GM21447 (cell line): ENCODE measurements at regions not wholly inside any gene's neighbourhood (a gene's known extent, or its start where the extent isn't known, plus 50 kb on each side); places are given as distances from the start of the nearest gene placed in this dataset.

ENCODE experiments used
- ATAC-seq: cut with Tn5 transposase; IDR thresholded peaks from one replicate; pipeline ENCODE4 v1.9.1; 2021; ENCODE audit not compliant: unreplicated experiment

- no peak for ATAC-seq
Measured at GRCh38 chr5:51271261-51271660, 112.0 kb upstream of the ISL1 start.

- no peak for ATAC-seq
Measured at GRCh38 chr5:51273021-51273420, 110.2 kb upstream of the ISL1 start.

DNA sequence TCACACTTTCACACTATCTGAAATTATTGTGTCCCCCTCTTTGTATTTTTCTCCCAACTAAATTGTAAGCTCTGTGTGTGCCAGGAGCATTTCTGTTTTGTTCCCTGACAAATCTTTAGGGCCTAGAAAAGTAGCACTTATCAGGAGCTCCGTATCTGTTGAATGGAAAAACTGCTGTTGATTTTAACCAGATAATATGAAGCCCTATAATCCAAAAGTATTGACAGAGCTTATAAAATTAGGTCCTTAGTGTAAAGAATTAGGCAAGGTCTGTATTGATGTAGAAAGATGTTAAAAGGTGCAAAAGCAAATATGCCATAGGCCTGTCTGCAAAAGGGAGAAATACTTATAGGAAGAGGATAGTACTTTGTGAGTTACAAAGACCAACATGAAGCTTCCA is 109.4 kb upstream of the ISL1 start:
- no peak for ATAC-seq

DNA sequence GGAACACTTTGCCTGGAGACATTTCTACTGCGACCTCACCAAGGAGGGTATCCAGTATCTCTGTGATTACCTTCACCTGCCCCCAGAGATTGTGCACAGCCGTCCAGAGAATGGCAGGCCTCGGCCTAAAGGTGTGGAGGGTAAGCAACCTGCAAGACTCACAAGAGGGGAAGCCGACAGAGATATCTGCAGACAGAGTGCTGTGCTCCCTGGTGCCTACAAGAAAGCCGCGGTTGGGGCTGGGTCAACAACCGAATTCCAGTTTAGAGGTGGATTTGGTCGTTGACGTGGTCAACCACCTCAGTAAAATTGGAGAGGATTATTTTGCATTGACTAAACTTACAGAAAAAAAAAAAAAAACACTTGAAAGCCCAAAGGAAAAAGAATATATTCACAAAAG is 107.8 kb upstream of the ISL1 start:
- ATAC-seq: no peak

DNA sequence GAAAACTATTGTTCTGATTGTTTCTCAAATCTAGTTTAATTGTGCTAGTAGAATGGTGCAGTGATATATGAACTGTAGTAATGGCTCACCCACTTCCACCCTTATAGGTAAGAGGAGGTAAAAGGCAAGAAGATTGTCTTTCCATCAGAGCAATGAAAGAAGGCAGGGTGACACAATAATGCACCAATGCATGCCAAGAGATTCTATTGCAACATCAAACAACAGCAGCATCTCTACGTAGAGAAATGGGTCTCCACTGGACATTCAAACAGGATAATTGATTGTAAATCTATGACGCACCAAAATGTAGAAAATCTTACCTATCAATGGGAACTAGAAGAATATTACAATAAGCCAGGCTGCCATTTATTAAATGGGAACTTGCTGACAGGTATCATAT is 107.0 kb upstream of the ISL1 start:
- no peak for ATAC-seq

GRCh38 chr5:51278539-51278938 is 104.7 kb upstream of the ISL1 start:
- no peak for ATAC-seq

- ATAC-seq: no peak
Measured at GRCh38 chr5:51279983-51280706, 103.1 kb upstream of the ISL1 start.

GRCh38 chr5:51286046-51286445 is 97.2 kb upstream of the ISL1 start:
- ATAC-seq: no peak

- no peak for ATAC-seq
Measured at GRCh38 chr5:51302343-51302742, 80.9 kb upstream of the ISL1 start.

DNA sequence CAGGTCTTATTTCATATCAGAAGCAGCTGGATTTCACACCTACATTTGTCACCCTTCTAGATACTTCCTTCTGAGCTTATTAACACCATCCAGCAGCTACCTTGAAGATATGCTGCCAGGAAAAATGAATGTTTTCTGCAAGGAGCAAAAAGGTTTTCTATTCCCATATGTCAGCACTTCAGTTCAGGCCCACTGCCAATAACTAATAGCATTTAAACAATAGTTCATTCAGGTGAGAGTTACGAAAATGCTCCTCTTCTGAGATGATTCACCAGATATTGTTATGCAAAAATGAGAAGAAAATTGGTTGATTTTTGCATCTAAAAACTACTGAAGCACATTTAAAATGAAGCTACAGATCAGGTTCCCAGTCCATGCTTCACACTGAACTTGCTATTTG is 56.4 kb upstream of the ISL1 start:
- ATAC-seq: no peak
